H9 (cell line): ENCODE measurements at regions not wholly inside any gene's neighbourhood (a gene's known extent, or its start where the extent isn't known, plus 50 kb on each side); places are given as distances from the start of the nearest gene placed in this dataset.

Experiments
- DNase-seq: peaks from one replicate; pipeline ENCODE4 v3.0.0-alpha.2; 2017
- H2AFZ ChIP-seq: one replicate; pipeline ENCODE4 v1.6.1; 2013; ENCODE audit warnings: mild to moderate bottlenecking, low read length, control low read depth, moderate library complexity
- H2AK5ac ChIP-seq: 2 replicates; pipeline ENCODE4 v1.6.1; 2013; ENCODE audit warnings: low read length, control low read depth, mixed read lengths; ENCODE audit not compliant: insufficient read length
- H2BK120ac ChIP-seq: one replicate; pipeline ENCODE4 v1.6.1; 2013; ENCODE audit warnings: low read depth, mild to moderate bottlenecking, low read length, control low read depth, inconsistent platforms; ENCODE audit not compliant: poor library complexity, severe bottlenecking
- H2BK12ac ChIP-seq: 2 replicates; pipeline ENCODE4 v1.6.1; 2013; ENCODE audit warnings: low read length, control low read depth, mixed read lengths, low read depth; ENCODE audit not compliant: insufficient read length
- H2BK15ac ChIP-seq: 2 replicates; pipeline ENCODE4 v1.6.1; 2013; ENCODE audit warnings: low read depth, low read length, control low read depth
- H2BK20ac ChIP-seq: one replicate; pipeline ENCODE4 v1.6.1; 2013; ENCODE audit warnings: low read depth, mild to moderate bottlenecking, low read length, control low read depth, inconsistent platforms; ENCODE audit not compliant: poor library complexity, severe bottlenecking
- H2BK5ac ChIP-seq: 2 replicates; pipeline ENCODE4 v1.6.1; 2013; ENCODE audit warnings: low read length, control low read depth, mixed read lengths; ENCODE audit not compliant: insufficient read length
- H3K14ac ChIP-seq: 2 replicates; pipeline ENCODE4 v1.6.1; 2013; ENCODE audit warnings: low read length, control low read depth; ENCODE audit not compliant: insufficient read depth
- H3K18ac ChIP-seq: 2 replicates; pipeline ENCODE4 v1.6.1; 2013; ENCODE audit warnings: low read depth, mild to moderate bottlenecking, mixed read lengths, low read length, control low read depth; ENCODE audit not compliant: insufficient read length
- H3K23ac ChIP-seq: 2 replicates; pipeline ENCODE4 v1.6.1; 2013; ENCODE audit warnings: low read length, control low read depth, mixed read lengths, low read depth; ENCODE audit not compliant: insufficient read length
- H3K23me2 ChIP-seq: 2 replicates; pipeline ENCODE4 v1.6.1; 2013; ENCODE audit warnings: low read depth, mild to moderate bottlenecking, mixed read lengths, low read length, control low read depth; ENCODE audit not compliant: insufficient read length, poor library complexity, severe bottlenecking
- H3K27ac ChIP-seq: 2 replicates; pipeline ENCODE4 v1.5.1; 2013; ENCODE audit warnings: low read length, control low read depth, mixed read lengths, low read depth; ENCODE audit not compliant: insufficient read length
- H3K27me3 ChIP-seq: 2 replicates; pipeline ENCODE4 v1.6.1; 2013; ENCODE audit warnings: low read length, control low read depth, inconsistent platforms; ENCODE audit not compliant: insufficient read depth
- H3K4ac ChIP-seq: 2 replicates; pipeline ENCODE4 v1.6.1; 2013; ENCODE audit warnings: low read depth, mild to moderate bottlenecking, control low read depth, inconsistent platforms, low read length, moderate library complexity
- H3K4me1 ChIP-seq: 2 replicates; pipeline ENCODE4 v1.6.1; 2013; ENCODE audit warnings: low read length, control low read depth, inconsistent platforms; ENCODE audit not compliant: insufficient read depth
- H3K4me2 ChIP-seq: 2 replicates; pipeline ENCODE4 v1.6.1; 2013; ENCODE audit warnings: low read length, control low read depth, mixed read lengths; ENCODE audit not compliant: insufficient read length, insufficient read depth
- H3K56ac ChIP-seq: 2 replicates; pipeline ENCODE4 v1.6.1; 2013; ENCODE audit warnings: low read depth, mild to moderate bottlenecking, mixed read lengths, low read length, control low read depth; ENCODE audit not compliant: insufficient read length
- H3K79me1 ChIP-seq: 2 replicates; pipeline ENCODE4 v1.6.1; 2013; ENCODE audit warnings: low read depth, mild to moderate bottlenecking, moderate library complexity, low read length, control low read depth, inconsistent platforms; ENCODE audit not compliant: insufficient read depth, poor library complexity, severe bottlenecking
- H3K79me2 ChIP-seq: 2 replicates; pipeline ENCODE4 v1.6.1; 2013; ENCODE audit warnings: low read length, control low read depth, inconsistent platforms; ENCODE audit not compliant: insufficient read depth
- H3K9ac ChIP-seq: 2 replicates; pipeline ENCODE4 v1.6.1; 2013; ENCODE audit warnings: low read length, control low read depth, mixed read lengths; ENCODE audit not compliant: insufficient read length; ENCODE audit errors: extremely low read depth
- H3K9me3 ChIP-seq: one replicate; pipeline ENCODE4 v1.6.1; 2013; ENCODE audit warnings: low read depth, low read length, inconsistent platforms; ENCODE audit not compliant: control insufficient read depth
- H3T11ph ChIP-seq: one replicate; pipeline ENCODE4 v1.6.1; 2013; ENCODE audit warnings: mild to moderate bottlenecking, low read length, control low read depth, inconsistent platforms
- H4K20me1 ChIP-seq: one replicate; pipeline ENCODE4 v1.6.1; 2013; ENCODE audit not compliant: control insufficient read depth, insufficient read length, insufficient read depth
- H4K5ac ChIP-seq: 2 replicates; pipeline ENCODE4 v1.6.1; 2013; ENCODE audit warnings: low read depth, mild to moderate bottlenecking, mixed read lengths, low read length, control low read depth; ENCODE audit not compliant: insufficient read length
- H4K8ac ChIP-seq: replicated peaks from 2 replicates; pipeline ENCODE4 v1.6.1; 2013; ENCODE audit warnings: low read length, control low read depth, mixed read lengths, low read depth; ENCODE audit not compliant: insufficient read length
- H4K91ac ChIP-seq: 2 replicates; pipeline ENCODE4 v1.6.1; 2013; ENCODE audit warnings: low read depth, mild to moderate bottlenecking, moderate library complexity, mixed read lengths, low read length, control low read depth; ENCODE audit not compliant: insufficient read length
- H3K27ac Mint-ChIP-seq, 3 experiments: 2 replicates in 2 of 3; 3 replicates in 1 of 3; pipeline ENCODE4 v1.8.0; 2020 to 2021; ENCODE audit warnings: mixed read lengths in 3 of 3, mild to moderate bottlenecking in 1 of 3, moderate library complexity in 1 of 3
- H3K27me3 Mint-ChIP-seq: 2 replicates; pipeline ENCODE4 v1.8.0; 2021; ENCODE audit warnings: low read depth, mild to moderate bottlenecking, moderate library complexity, mixed read lengths
- H3K36me3 Mint-ChIP-seq, 3 experiments: 2 replicates in 2 of 3; 3 replicates in 1 of 3; pipeline ENCODE4 v1.8.0; 2020 to 2021; ENCODE audit warnings: low read depth in 3 of 3, mixed read lengths in 3 of 3; ENCODE audit not compliant: insufficient read depth in 1 of 3
- H3K4me1 Mint-ChIP-seq, 2 experiments: 2 replicates each; pipeline ENCODE4 v1.8.0; 2020; ENCODE audit warnings: mixed read lengths in 2 of 2
- H3K4me3 Mint-ChIP-seq, 2 experiments: 2 replicates in 1 of 2; 3 replicates in 1 of 2; pipeline ENCODE4 v1.8.0; 2020 to 2021; ENCODE audit warnings: mild to moderate bottlenecking in 2 of 2, mixed read lengths in 2 of 2, moderate library complexity in 1 of 2
- H3K9me3 Mint-ChIP-seq, 2 experiments: 2 replicates in 1 of 2; 3 replicates in 1 of 2; pipeline ENCODE4 v1.8.0; 2020; ENCODE audit warnings: mild to moderate bottlenecking in 2 of 2, mixed read lengths in 2 of 2, moderate library complexity in 1 of 2
- CTCF ChIP-seq: fragments of 200-600 bp; sonication (generic); conservative IDR thresholded peaks from 3 replicates; pipeline ENCODE4 v1.8.0; 2021; ENCODE audit warnings: antibody characterized with exemption, mild to moderate bottlenecking
- WGBS: extraction: QIAGEN DNeasy Blood & Tissue Kit; methylation state at CpG from one replicate; pipeline ENCODE4 v1.1.7; 2013; ENCODE audit warnings: missing lambda C conversion rate, low lambda C conversion rate, mixed read lengths; ENCODE audit not compliant: insufficient read length; ENCODE audit errors: extremely low coverage; 5-methylcytosine and 5-hydroxymethylcytosine counted together

- H4K8ac ChIP-seq, result no peak overlapping the region
- no peak for TF ChIP-seq CTCF
- H3K36me3 Mint-ChIP-seq, result peaks cover 11 to 12% (median 11%) of the 10 kb centered on the region in 3 experiments
- no peak overlapping the region for H3K56ac ChIP-seq
- no peak overlapping the region for H4K5ac ChIP-seq
- H3K27me3 ChIP-seq, result no peaks in the 10 kb centered on the region
- no peaks in the 10 kb centered on the region for H3K79me1 ChIP-seq
- DNase-seq, result no peak
- H3K18ac ChIP-seq, result no peak overlapping the region
- no peak overlapping the region for H3K27ac ChIP-seq
- H3K9me3 Mint-ChIP-seq, result peaks cover 6 to 14% of the 10 kb centered on the region in 2 experiments; a peak in 4 of 5 replicates
- H3K9me3 ChIP-seq, result no peaks in the 10 kb centered on the region
- no peak overlapping the region for H2BK12ac ChIP-seq
- H3T11ph ChIP-seq, result no peak overlapping the region
- H2BK120ac ChIP-seq, result no peak overlapping the region
- no CpG with 5 or more reads among the region's 1 CpG for WGBS
- H2AFZ ChIP-seq, result no peak overlapping the region
- H2BK20ac ChIP-seq, result no peak overlapping the region
- no peak overlapping the region for H3K4ac ChIP-seq
- H3K27me3 Mint-ChIP-seq, result no peaks in the 10 kb centered on the region; the same call in none of the 2 replicates
- H2BK5ac ChIP-seq, result no peak overlapping the region
- peak overlapping the region in 1 of 3 experiments; percentile 21; a peak in 1 of 7 replicates for H3K27ac Mint-ChIP-seq
- no peak overlapping the region for H3K4me3 Mint-ChIP-seq
- no peaks in the 10 kb centered on the region for H3K23me2 ChIP-seq
- no peak overlapping the region for H3K14ac ChIP-seq
- H3K4me1 ChIP-seq, result no peaks in the 10 kb centered on the region
- no peaks in the 10 kb centered on the region for H3K79me2 ChIP-seq
- no peaks in the 10 kb centered on the region for H4K20me1 ChIP-seq
- H2AK5ac ChIP-seq, result no peak overlapping the region
- no peak overlapping the region for H3K9ac ChIP-seq
- no peak overlapping the region for H3K23ac ChIP-seq
- no peak overlapping the region for H4K91ac ChIP-seq
- no peak overlapping the region for H2BK15ac ChIP-seq
- H3K4me2 ChIP-seq, result no peak overlapping the region
- H3K4me1 Mint-ChIP-seq, result no peaks in the 10 kb centered on the region
Measured at GRCh38 chr15:92779874-92780273, 120.2 kb upstream of the CHD2 start.
